Adrenal gland (tissue), 5 donors: ENCODE measurements at regions not wholly inside any gene's neighbourhood (a gene's known extent, or its start where the extent isn't known, plus 50 kb on each side); places are given as distances from the start of the nearest gene placed in this dataset.

ENCODE experiments used
- POLR2A ChIP-seq, 2 donors: fragments of 450-650 bp; IDR thresholded peaks; one replicate each; pipeline ENCODE4 v1.6.1; 2017; ENCODE audit warnings: antibody characterized with exemption in 2 of 2, mild to moderate bottlenecking in 2 of 2, moderate library complexity in 1 of 2
- TF ChIP-seq, protein P1 (sequence below), 6 experiments: fragments of 450-650 bp in 4 of 6; fragments of 200-600 bp in 2 of 6; sonication (generic) in 1 of 6; IDR thresholded peaks; 1 replicate in 5 of 6; 2 replicates in 1 of 6; pipeline versions ENCODE4 v1.5.1 to v1.8.0; 2016 to 2021; ENCODE audit warnings: antibody characterized with exemption in 6 of 6, mild to moderate bottlenecking in 2 of 6, moderate library complexity in 1 of 6
- donor health status: DM: no; HTN: no; CAD: no.

DNA sequence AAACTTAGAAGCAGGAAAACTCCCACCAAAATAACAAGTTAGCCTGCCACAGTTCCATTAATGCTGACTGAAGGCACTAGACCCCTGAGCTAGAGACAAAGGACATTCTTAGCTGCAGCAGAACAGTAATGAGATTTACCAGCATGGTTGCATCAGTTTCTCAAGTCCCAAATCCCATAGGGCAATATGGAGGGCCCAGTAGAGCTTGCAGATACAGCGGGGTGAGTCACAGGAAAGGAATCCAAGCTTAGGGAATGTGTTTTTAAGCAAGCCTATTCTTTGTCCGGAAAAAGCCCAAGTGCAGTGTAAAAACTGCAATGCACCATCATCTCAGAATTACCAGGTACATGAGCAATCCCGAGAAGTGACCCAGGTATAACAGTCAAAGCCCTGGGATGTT, 51.3 kb upstream of the EXOC1L start:
- TF ChIP-seq, protein P1, sequence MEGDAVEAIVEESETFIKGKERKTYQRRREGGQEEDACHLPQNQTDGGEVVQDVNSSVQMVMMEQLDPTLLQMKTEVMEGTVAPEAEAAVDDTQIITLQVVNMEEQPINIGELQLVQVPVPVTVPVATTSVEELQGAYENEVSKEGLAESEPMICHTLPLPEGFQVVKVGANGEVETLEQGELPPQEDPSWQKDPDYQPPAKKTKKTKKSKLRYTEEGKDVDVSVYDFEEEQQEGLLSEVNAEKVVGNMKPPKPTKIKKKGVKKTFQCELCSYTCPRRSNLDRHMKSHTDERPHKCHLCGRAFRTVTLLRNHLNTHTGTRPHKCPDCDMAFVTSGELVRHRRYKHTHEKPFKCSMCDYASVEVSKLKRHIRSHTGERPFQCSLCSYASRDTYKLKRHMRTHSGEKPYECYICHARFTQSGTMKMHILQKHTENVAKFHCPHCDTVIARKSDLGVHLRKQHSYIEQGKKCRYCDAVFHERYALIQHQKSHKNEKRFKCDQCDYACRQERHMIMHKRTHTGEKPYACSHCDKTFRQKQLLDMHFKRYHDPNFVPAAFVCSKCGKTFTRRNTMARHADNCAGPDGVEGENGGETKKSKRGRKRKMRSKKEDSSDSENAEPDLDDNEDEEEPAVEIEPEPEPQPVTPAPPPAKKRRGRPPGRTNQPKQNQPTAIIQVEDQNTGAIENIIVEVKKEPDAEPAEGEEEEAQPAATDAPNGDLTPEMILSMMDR (IDR thresholded peaks at IDR 0.05): no peak
- no peak for TF ChIP-seq POLR2A (IDR thresholded peaks at IDR 0.05)
